ENCODE measurements at regions not wholly inside any gene's neighbourhood (a gene's known extent, or its start where the extent isn't known, plus 50 kb on each side); places are given as distances from the start of the nearest gene placed in this dataset.

- TF ChIP-seq POLR2A (IDR thresholded peaks at IDR 0.05) (no peak), CTCF (IDR thresholded peaks at IDR 0.05) (no peak)
- DNase-seq (ENCODE audit: low spot score in 2 of 2): no peak
- WGBS, 2 donors: 85 to 86% methylated on average over 1 of the region's 1 CpG
- no peak overlapping the region for H3K4me3 ChIP-seq (ENCODE audit: low read depth, poor library complexity, severe bottlenecking)
- intact Hi-C loops (cut with DNase I; ENCODE audit: low total_unique reads): no loop called here
Observed at GRCh38 chr6:34616227-34616585, 60.1 kb upstream of the SPDEF start.

GRCh38 chr6:34615574-34616226 lies 59.6 kb upstream of the SPDEF start:
- intact Hi-C loops (cut with DNase I; ENCODE audit: low total_unique reads): no loop called here
- TF ChIP-seq CTCF (IDR thresholded peaks at IDR 0.05) (no peak), POLR2A (IDR thresholded peaks at IDR 0.05) (no peak)
- no peak for DNase-seq (ENCODE audit: low spot score in 2 of 2)
- 92 to 96% methylated on average over 7 of the region's 7 CpGs for WGBS, 2 donors
- H3K4me3 ChIP-seq (ENCODE audit: low read depth, poor library complexity, severe bottlenecking): no peak overlapping the region

GRCh38 chr6:34610819-34611477 lies 54.8 kb upstream of the SPDEF start:
- intact Hi-C loops (cut with DNase I; ENCODE audit: low total_unique reads): no loop called here
- no peak for DNase-seq (ENCODE audit: low spot score in 2 of 2)
- no peak for TF ChIP-seq CTCF (IDR thresholded peaks at IDR 0.05)
- no peak for TF ChIP-seq POLR2A (IDR thresholded peaks at IDR 0.05)
- 57 to 64% methylated on average over 4 of the region's 4 CpGs for WGBS, 2 donors
- no peak overlapping the region for H3K4me3 ChIP-seq (ENCODE audit: low read depth, poor library complexity, severe bottlenecking)

GRCh38 chr6:34608321-34609091 lies 52.4 kb upstream of the SPDEF start:
- DNase-seq (ENCODE audit: low spot score in 2 of 2): no peak
- intact Hi-C loops (cut with DNase I; ENCODE audit: low total_unique reads): loop anchor here (10.0 kb wide), 1 partner anchor 74 kb away; no protein-coding TSS in a partner anchor
- TF ChIP-seq CTCF (IDR thresholded peaks at IDR 0.05) (no peak), POLR2A (IDR thresholded peaks at IDR 0.05) (no peak)
- H3K4me3 ChIP-seq (ENCODE audit: low read depth, poor library complexity, severe bottlenecking): no peak overlapping the region
- 81 to 87% methylated on average over 5 of the region's 5 CpGs for WGBS, 2 donors

GRCh38 chr6:34606477-34607265 lies 50.5 kb upstream of the SPDEF start:
- no peak for TF ChIP-seq CTCF (IDR thresholded peaks at IDR 0.05)
- no peak for TF ChIP-seq POLR2A (IDR thresholded peaks at IDR 0.05)
- WGBS, 2 donors: 93% methylated on average over 11 of the region's 11 CpGs
- H3K4me3 ChIP-seq (ENCODE audit: low read depth, poor library complexity, severe bottlenecking): no peak overlapping the region
- DNase-seq (ENCODE audit: low spot score in 2 of 2): no peak
- intact Hi-C loops (cut with DNase I; ENCODE audit: low total_unique reads): loop anchor here (10.0 kb wide), 1 partner anchor 72 kb away; no protein-coding TSS in a partner anchor

Data from lower leg skin (tissue), 4 donors.